Breast epithelium (tissue), 3 donors: ENCODE measurements at regions not wholly inside any gene's neighbourhood (a gene's known extent, or its start where the extent isn't known, plus 50 kb on each side); places are given as distances from the start of the nearest gene placed in this dataset.

Experiments
- POLR2A ChIP-seq: fragments of 450-650 bp; IDR thresholded peaks from one replicate; pipeline ENCODE4 v1.6.1; 2016; ENCODE audit warnings: antibody characterized with exemption, mild to moderate bottlenecking, moderate library complexity
- POLR2AphosphoS5 ChIP-seq, 3 donors: sonication (generic); formaldehyde crosslinking; IDR thresholded peaks; one replicate each; pipeline ENCODE4 v1.6.1; 2017; ENCODE audit warnings: antibody characterized with exemption in 3 of 3
- TF ChIP-seq, protein P1 (sequence below), 3 donors: fragments of 450-650 bp; IDR thresholded peaks; one replicate each; pipeline ENCODE4 v1.5.1; 2016 to 2017; ENCODE audit warnings: antibody characterized with exemption in 3 of 3, mild to moderate bottlenecking in 3 of 3, moderate library complexity in 3 of 3

DNA sequence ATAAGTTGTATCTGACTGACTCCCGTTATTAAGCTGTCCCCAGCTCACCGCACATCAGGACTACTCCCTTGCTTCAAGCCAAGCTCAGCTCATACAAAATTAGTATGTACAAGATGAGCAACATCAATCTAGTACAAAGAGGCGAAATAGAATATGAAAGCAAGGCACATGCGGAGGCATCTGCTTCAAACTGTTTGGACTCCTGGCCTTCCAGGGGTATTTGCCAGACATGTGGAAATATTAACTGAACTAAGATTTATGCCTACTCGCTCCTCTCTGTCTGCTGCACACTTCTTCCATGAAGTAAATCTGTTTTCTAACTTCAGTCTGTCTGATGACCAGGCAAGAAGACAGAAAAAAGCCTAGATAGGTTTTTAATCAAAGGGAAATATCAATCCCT, 499.8 kb downstream of the PID1 start:
- no peak for TF ChIP-seq POLR2A
- TF ChIP-seq, protein P1, sequence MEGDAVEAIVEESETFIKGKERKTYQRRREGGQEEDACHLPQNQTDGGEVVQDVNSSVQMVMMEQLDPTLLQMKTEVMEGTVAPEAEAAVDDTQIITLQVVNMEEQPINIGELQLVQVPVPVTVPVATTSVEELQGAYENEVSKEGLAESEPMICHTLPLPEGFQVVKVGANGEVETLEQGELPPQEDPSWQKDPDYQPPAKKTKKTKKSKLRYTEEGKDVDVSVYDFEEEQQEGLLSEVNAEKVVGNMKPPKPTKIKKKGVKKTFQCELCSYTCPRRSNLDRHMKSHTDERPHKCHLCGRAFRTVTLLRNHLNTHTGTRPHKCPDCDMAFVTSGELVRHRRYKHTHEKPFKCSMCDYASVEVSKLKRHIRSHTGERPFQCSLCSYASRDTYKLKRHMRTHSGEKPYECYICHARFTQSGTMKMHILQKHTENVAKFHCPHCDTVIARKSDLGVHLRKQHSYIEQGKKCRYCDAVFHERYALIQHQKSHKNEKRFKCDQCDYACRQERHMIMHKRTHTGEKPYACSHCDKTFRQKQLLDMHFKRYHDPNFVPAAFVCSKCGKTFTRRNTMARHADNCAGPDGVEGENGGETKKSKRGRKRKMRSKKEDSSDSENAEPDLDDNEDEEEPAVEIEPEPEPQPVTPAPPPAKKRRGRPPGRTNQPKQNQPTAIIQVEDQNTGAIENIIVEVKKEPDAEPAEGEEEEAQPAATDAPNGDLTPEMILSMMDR (IDR thresholded peaks at IDR 0.05): no peak
- TF ChIP-seq POLR2AphosphoS5 (IDR thresholded peaks at IDR 0.05): peak in 2 of 3 donors; percentile 5 to 53
